Epithelial cell of proximal tubule (primary cell): ENCODE measurements at regions not wholly inside any gene's neighbourhood (a gene's known extent, or its start where the extent isn't known, plus 50 kb on each side); places are given as distances from the start of the nearest gene placed in this dataset.

Experiments used
- DNase-seq: peaks from one replicate; pipeline ENCODE4 v3.0.0-alpha.2; 2011; ENCODE audit warnings: low read depth
- H3K4me3 ChIP-seq: 2 replicates; pipeline ENCODE4 v1.5.1; 2011; ENCODE audit warnings: low read depth, mild to moderate bottlenecking, low read length
- CTCF ChIP-seq: conservative IDR thresholded peaks from 2 replicates; pipeline ENCODE4 v1.5.1; 2012; ENCODE audit warnings: low read depth, mild to moderate bottlenecking, low read length

GRCh38 chr9:84486663-84487062, 146.1 kb upstream of the SLC28A3 start:
- TF ChIP-seq CTCF: no peak

GRCh38 chr9:84490206-84490841, 149.8 kb upstream of the SLC28A3 start:
- H3K4me3 ChIP-seq: no peak overlapping the region
- DNase-seq: no peak
- no peak for TF ChIP-seq CTCF

More at GRCh38 chr9:84486663-84487062, 146.1 kb upstream of the SLC28A3 start:
- DNase-seq: no peak
- no peak overlapping the region for H3K4me3 ChIP-seq

- TF ChIP-seq CTCF: no peak
- no peak overlapping the region for H3K4me3 ChIP-seq
- peak; percentile 30 for DNase-seq
These were observed 150.3 kb upstream of the SLC28A3 start for GRCh38 chr9:84490842-84491325.

GRCh38 chr9:84492366-84493159, 152.0 kb upstream of the SLC28A3 start:
- DNase-seq: no peak
- no peak overlapping the region for H3K4me3 ChIP-seq
- TF ChIP-seq CTCF: no peak

GRCh38 chr9:84493284-84493947, 152.9 kb upstream of the SLC28A3 start:
- no peak for DNase-seq
- TF ChIP-seq CTCF: peak; percentile 37
- H3K4me3 ChIP-seq: no peak overlapping the region

- TF ChIP-seq CTCF: no peak
- H3K4me3 ChIP-seq: no peak overlapping the region
- DNase-seq: peak; percentile 44
These were observed 159.5 kb upstream of the SLC28A3 start for GRCh38 chr9:84499969-84500582.
